ENCODE measurements at regions not wholly inside any gene's neighbourhood (a gene's known extent, or its start where the extent isn't known, plus 50 kb on each side); places are given as distances from the start of the nearest gene placed in this dataset.

DNA sequence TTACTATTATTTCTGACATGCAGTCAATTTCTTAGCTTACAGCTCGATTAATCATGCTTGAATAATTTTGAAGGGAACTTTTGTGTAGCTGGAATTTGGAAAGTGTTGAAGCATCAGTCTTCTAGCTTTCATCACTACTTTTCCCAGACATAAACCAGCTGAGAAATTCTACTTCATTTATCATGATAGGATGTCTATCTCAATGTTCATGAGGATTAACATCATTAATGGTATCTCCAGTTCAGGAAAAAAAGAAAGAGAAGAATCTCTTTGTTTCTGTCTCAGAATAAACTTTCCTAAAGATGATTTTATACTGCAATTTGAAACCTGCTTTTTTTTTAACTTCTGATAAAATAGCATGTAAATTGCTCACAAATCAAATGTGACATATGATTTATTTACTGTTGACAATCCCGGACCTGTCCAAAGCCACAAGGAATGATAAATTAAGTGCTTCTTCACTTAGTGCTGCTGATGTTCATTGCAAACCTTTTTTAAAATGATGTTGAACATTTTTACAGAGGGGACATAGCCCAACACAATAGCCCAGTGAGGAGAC is 412.1 kb upstream of the CLINT1 start:
- no peak overlapping the region for H3K27ac ChIP-seq
- intact Hi-C loops (cut with DNase I; ENCODE audit: low total_unique reads), result no loop called here
- no peaks in the 10 kb centered on the region for H3K36me3 ChIP-seq (ENCODE audit: low read depth, missing control alignments)
- 67 to 77% methylated on average over 2 of the region's 2 CpGs for WGBS, 2 donors
- no peak overlapping the region for H3K4me3 ChIP-seq
- no peak for DNase-seq
- no peaks in the 10 kb centered on the region for H3K4me1 ChIP-seq
- H3K9me3 ChIP-seq, result no peaks in the 10 kb centered on the region
- no peak for TF ChIP-seq CTCF (IDR thresholded peaks at IDR 0.05)
- TF ChIP-seq POLR2A (IDR thresholded peaks at IDR 0.05), result no peak
- H3K27me3 ChIP-seq, result no peaks in the 10 kb centered on the region

- intact Hi-C loops (cut with DNase I; ENCODE audit: low total_unique reads), result no loop called here
- DNase-seq, result no peak
- Histone ChIP-seq H3K4me3 (no peak overlapping the region), H3K27ac (no peak overlapping the region), H3K36me3 (ENCODE audit: low read depth, missing control alignments) (no peaks in the 10 kb centered on the region), H3K27me3 (no peaks in the 10 kb centered on the region), H3K9me3 (no peaks in the 10 kb centered on the region), H3K4me1 (no peaks in the 10 kb centered on the region)
- TF ChIP-seq POLR2A (IDR thresholded peaks at IDR 0.05), result no peak
- TF ChIP-seq CTCF (IDR thresholded peaks at IDR 0.05), result no peak
- WGBS, 2 donors, result 86 to 99% methylated on average over 8 of the region's 8 CpGs
These were observed 409.3 kb upstream of the CLINT1 start for GRCh38 chr5:158268286-158268685.

DNA sequence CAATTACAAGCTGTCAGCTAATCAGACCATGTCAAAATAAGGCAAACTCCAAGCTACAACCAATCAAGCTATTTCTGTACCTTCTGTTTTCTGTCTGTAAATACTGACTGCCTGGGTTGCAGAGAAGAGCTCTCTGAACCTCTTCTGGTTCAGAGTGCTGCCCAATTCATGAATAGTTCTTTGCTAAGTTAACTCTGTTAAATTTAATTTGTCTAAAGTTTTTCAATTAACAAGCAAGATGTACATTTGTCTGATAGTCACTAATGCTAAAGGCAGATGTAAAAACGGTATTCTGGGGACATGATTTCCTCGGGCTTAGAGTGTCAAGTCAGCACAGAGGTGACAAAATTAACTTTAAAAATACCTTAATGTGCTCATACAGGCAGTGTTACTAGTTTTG is 408.3 kb upstream of the CLINT1 start:
- H3K4me1 ChIP-seq, result no peaks in the 10 kb centered on the region
- WGBS, 2 donors, result 90 to 94% methylated on average over 2 of the region's 2 CpGs
- H3K36me3 ChIP-seq (ENCODE audit: low read depth, missing control alignments), result no peaks in the 10 kb centered on the region
- TF ChIP-seq POLR2A (IDR thresholded peaks at IDR 0.05) (no peak), CTCF (IDR thresholded peaks at IDR 0.05) (no peak)
- intact Hi-C loops (cut with DNase I; ENCODE audit: low total_unique reads), result no loop called here
- no peak overlapping the region for H3K4me3 ChIP-seq
- no peaks in the 10 kb centered on the region for H3K9me3 ChIP-seq
- DNase-seq, result no peak
- no peak overlapping the region for H3K27ac ChIP-seq
- no peaks in the 10 kb centered on the region for H3K27me3 ChIP-seq

GRCh38 chr5:158265931-158266700 is 407.2 kb upstream of the CLINT1 start:
- no peak for TF ChIP-seq CTCF (IDR thresholded peaks at IDR 0.05)
- no peak for TF ChIP-seq POLR2A (IDR thresholded peaks at IDR 0.05)
- WGBS, 2 donors, result 57 to 82% methylated on average over 4 of the region's 4 CpGs
- H3K4me3 ChIP-seq, result no peak overlapping the region
- no peaks in the 10 kb centered on the region for H3K4me1 ChIP-seq
- no peak for DNase-seq
- intact Hi-C loops (cut with DNase I; ENCODE audit: low total_unique reads), result no loop called here
- H3K36me3 ChIP-seq (ENCODE audit: low read depth, missing control alignments), result no peaks in the 10 kb centered on the region
- H3K27ac ChIP-seq, result no peak overlapping the region
- H3K27me3 ChIP-seq, result no peaks in the 10 kb centered on the region
- no peaks in the 10 kb centered on the region for H3K9me3 ChIP-seq

DNA sequence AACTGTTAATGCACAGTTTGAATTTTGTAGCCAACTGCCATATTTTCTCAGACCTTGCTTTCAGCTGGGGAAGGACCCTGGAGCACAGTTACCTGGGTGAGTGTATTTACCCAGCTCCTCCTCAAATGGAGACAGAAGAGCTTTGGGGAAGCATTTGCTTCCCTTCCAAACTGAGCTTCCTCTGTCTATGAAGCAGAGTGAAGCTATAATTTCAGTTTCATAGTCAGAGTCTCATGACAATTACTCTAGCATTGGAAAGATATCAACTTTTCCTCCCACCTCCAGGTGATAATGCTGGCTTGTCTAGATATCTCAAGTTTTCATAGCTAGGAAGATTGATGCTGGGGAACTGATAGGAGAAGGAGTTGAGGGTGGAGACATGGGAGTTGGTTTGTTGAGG is 406.4 kb upstream of the CLINT1 start:
- H3K4me1 ChIP-seq, result no peaks in the 10 kb centered on the region
- H3K36me3 ChIP-seq (ENCODE audit: low read depth, missing control alignments), result no peaks in the 10 kb centered on the region
- no peak for DNase-seq
- no peak overlapping the region for H3K27ac ChIP-seq
- H3K4me3 ChIP-seq, result no peak overlapping the region
- H3K9me3 ChIP-seq, result no peaks in the 10 kb centered on the region
- intact Hi-C loops (cut with DNase I; ENCODE audit: low total_unique reads), result no loop called here
- no peak for TF ChIP-seq POLR2A (IDR thresholded peaks at IDR 0.05)
- no peak for TF ChIP-seq CTCF (IDR thresholded peaks at IDR 0.05)
- H3K27me3 ChIP-seq, result no peaks in the 10 kb centered on the region
